ENCODE measurements at regions not wholly inside any gene's neighbourhood (a gene's known extent, or its start where the extent isn't known, plus 50 kb on each side); places are given as distances from the start of the nearest gene placed in this dataset.

DNA sequence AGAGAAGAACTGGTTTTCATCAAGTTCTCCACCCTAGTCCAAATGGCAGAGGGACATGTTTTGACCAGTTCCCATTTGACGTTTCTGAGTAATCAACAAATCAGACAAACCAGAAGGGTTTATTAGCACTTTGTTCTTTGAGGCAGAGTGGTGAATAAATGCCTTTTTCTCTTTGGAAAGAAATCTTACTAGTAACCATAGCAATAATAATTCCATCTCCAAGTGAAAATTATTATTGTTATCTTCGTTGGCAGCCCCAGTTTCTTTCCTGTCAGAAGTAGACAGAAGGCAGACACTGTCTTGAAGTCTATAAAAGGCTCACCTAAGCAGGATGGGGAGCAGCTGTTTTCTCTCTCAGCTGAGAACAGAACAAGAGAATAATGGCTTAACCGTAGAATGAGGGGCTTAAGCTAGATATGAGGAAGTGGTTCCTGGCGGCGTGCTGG, 391.6 kb downstream of the PBX1 start:
- DNase-seq, result no peak
- Histone ChIP-seq H3K23ac (ENCODE audit: low read depth, low read length) (no peak overlapping the region), H2AK5ac (ENCODE audit: low read depth, low read length) (no peak overlapping the region), H2AFZ (replicated peaks; ENCODE audit: low read length, poor library complexity) (no peak overlapping the region), H4K20me1 (ENCODE audit: insufficient read depth, low read length) (no peaks in the 10 kb centered on the region), H4K91ac (ENCODE audit: insufficient read depth, low read depth, low read length) (no peak overlapping the region), H3K36me3 (ENCODE audit: control insufficient read depth, insufficient read depth, low read length) (no peaks in the 10 kb centered on the region), H3K56ac (ENCODE audit: extremely low read depth, insufficient read depth, low read length) (no peak overlapping the region), H3K9ac (ENCODE audit: low read depth, low read length) (no peak overlapping the region), H3K4me3 (ENCODE audit: insufficient read depth, low read depth, low read length) (no peak overlapping the region), H2BK15ac (ENCODE audit: low read depth, low read length) (no peak overlapping the region), H3K27ac (ENCODE audit: insufficient read depth, low read length) (no peak overlapping the region), H3K9me1 (ENCODE audit: insufficient read depth, low read length) (no peaks in the 10 kb centered on the region), H3K18ac (ENCODE audit: low read depth, low read length) (no peak overlapping the region), H4K5ac (ENCODE audit: low read depth, low read length) (no peak overlapping the region), H2BK20ac (ENCODE audit: low read depth, low read length) (no peak overlapping the region), H3K27me3 (ENCODE audit: control insufficient read depth, insufficient read depth, low read length) (no peaks in the 10 kb centered on the region), H3K79me1 (ENCODE audit: low read depth in 1 of 2, low read length in 2 of 2) (no peaks in the 10 kb centered on the region), H2BK120ac (ENCODE audit: low read depth, low read length) (no peak overlapping the region), H3K4me1 (ENCODE audit: control insufficient read depth, insufficient read depth, low read length) (no peaks in the 10 kb centered on the region), H3K14ac (replicated peaks; ENCODE audit: low read depth, low read length) (no peak overlapping the region), H4K8ac (ENCODE audit: low read depth in 2 of 2, low read length in 2 of 2) (no peak overlapping the region), H3K4me2 (ENCODE audit: low read depth, low read length) (no peak overlapping the region), H2BK5ac (ENCODE audit: low read depth, low read length, poor library complexity, severe bottlenecking) (no peak overlapping the region), H3K4ac (ENCODE audit: low read depth, low read length) (no peak overlapping the region), H3K9me3 (ENCODE audit: control insufficient read depth, insufficient read depth, low read length) (0 out of 2 replicates have a peak, but pooled peaks cover 2% of the 10 kb centered on the region), H2AK9ac (replicated peaks; ENCODE audit: low read depth, low read length, poor library complexity) (no peak overlapping the region)
- no TSS peak for BruUV-seq (replicated peaks)
- ChIA-PET CTCF (no interaction called here), POLR2A (ENCODE audit: unreplicated experiment) (no interaction called here)
- no peak for ATAC-seq (ENCODE audit: low read depth)
- dilution Hi-C loops (cut with HindIII; ENCODE audit: low sequenced_read_pairs, unreplicated experiment), result no loop called here
- in situ Hi-C loops (cut with MboI; ENCODE audit: low sequenced_read_pairs), result no loop called here
- intact Hi-C loops (cut with micrococcal nuclease), result no loop called here
- no CpG with 5 or more reads among the region's 5 CpGs for WGBS, 2 experiments (ENCODE audit: extremely low coverage in 2 of 2, insufficient read length in 1 of 2)
- TF ChIP-seq ELK1 (IDR thresholded peaks at IDR 0.05; ENCODE audit: borderline replicate concordance, low read depth, low read length), result no peak
- TF ChIP-seq, protein P1, sequence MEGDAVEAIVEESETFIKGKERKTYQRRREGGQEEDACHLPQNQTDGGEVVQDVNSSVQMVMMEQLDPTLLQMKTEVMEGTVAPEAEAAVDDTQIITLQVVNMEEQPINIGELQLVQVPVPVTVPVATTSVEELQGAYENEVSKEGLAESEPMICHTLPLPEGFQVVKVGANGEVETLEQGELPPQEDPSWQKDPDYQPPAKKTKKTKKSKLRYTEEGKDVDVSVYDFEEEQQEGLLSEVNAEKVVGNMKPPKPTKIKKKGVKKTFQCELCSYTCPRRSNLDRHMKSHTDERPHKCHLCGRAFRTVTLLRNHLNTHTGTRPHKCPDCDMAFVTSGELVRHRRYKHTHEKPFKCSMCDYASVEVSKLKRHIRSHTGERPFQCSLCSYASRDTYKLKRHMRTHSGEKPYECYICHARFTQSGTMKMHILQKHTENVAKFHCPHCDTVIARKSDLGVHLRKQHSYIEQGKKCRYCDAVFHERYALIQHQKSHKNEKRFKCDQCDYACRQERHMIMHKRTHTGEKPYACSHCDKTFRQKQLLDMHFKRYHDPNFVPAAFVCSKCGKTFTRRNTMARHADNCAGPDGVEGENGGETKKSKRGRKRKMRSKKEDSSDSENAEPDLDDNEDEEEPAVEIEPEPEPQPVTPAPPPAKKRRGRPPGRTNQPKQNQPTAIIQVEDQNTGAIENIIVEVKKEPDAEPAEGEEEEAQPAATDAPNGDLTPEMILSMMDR (conservative IDR thresholded peaks at IDR 0.05; ENCODE audit: low read depth, low read length), result no peak
- no peak for TF ChIP-seq USF2 (IDR thresholded peaks at IDR 0.05; ENCODE audit: low read depth, low read length)
- TF ChIP-seq BHLHE40 (IDR thresholded peaks at IDR 0.05; ENCODE audit: low read depth, low read length), result no peak
- no peak for TF ChIP-seq POLR2A (IDR thresholded peaks at IDR 0.05; ENCODE audit: low read depth, low read length)
- TF ChIP-seq RAD21 (IDR thresholded peaks at IDR 0.05; ENCODE audit: low read length), result no peak
- no peak for TF ChIP-seq SMC3 (IDR thresholded peaks at IDR 0.05; ENCODE audit: low read depth, low read length)
- TF ChIP-seq CHD1 (IDR thresholded peaks at IDR 0.05; ENCODE audit: low read depth, low read length), result no peak
- no peak for TF ChIP-seq MAFK (IDR thresholded peaks at IDR 0.05; ENCODE audit: low read depth, low read length)
- TF ChIP-seq FOS (IDR thresholded peaks at IDR 0.05; ENCODE audit: low read depth, low read length), result no peak
- no peak for TF ChIP-seq NFE2L2 (IDR thresholded peaks at IDR 0.05; ENCODE audit: low read depth, low read length)
- no peak for TF ChIP-seq MXI1 (IDR thresholded peaks at IDR 0.05; ENCODE audit: borderline replicate concordance, low read depth, low read length)
- TF ChIP-seq CEBPB (IDR thresholded peaks at IDR 0.05; ENCODE audit: low read depth, low read length), result no peak
- TF ChIP-seq RFX5 (IDR thresholded peaks at IDR 0.05; ENCODE audit: low read depth, low read length), result no peak
- TF ChIP-seq MAZ (IDR thresholded peaks at IDR 0.05; ENCODE audit: borderline replicate concordance, low read depth, low read length), result no peak
- no peak for TF ChIP-seq RCOR1 (IDR thresholded peaks at IDR 0.05; ENCODE audit: insufficient replicate concordance, low read length)

Data from IMR-90 (cell line).